ENCODE measurements at regions not wholly inside any gene's neighbourhood (a gene's known extent, or its start where the extent isn't known, plus 50 kb on each side); places are given as distances from the start of the nearest gene placed in this dataset.

DNA sequence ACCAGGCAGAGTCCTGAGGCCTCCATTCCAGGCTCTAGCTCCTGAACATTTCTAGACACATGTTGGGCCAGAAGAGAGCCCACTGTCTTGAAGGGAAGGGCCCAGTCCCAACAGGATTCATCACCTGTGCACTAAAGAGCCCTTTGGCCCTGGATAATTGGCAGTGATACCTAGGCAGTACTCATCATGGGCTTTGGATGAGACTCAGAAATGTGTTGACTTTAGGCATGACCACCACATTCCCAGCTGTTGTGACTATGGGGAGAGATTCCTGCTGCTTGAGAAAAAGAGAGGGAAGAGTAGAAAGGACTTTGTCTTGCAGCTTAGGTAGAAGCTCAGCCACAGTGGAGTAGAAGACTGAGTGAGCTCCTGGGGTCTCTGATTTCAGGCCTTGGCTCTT is 138.4 kb upstream of the DAPK1 start:
- Histone ChIP-seq H3K4me2 (ENCODE audit: low read length) (no peak overlapping the region), H3K27me3 (ENCODE audit: control insufficient read depth, low read length) (no peaks in the 10 kb centered on the region), H3K4me1 (ENCODE audit: control insufficient read depth, low read length) (no peaks in the 10 kb centered on the region), H3K9me3 (ENCODE audit: control insufficient read depth, insufficient read depth, low read length) (no peaks in the 10 kb centered on the region), H3K79me2 (ENCODE audit: control insufficient read depth, low read length) (no peaks in the 10 kb centered on the region), H3K4me3 (ENCODE audit: low read length) (no peak overlapping the region), H3K36me3 (ENCODE audit: control insufficient read depth, low read length) (no peaks in the 10 kb centered on the region), H3K9me2 (replicated peaks; ENCODE audit: control insufficient read depth, low read length) (no peaks in the 10 kb centered on the region), H3F3A (ENCODE audit: control insufficient read depth, insufficient read depth) (no peaks in the 10 kb centered on the region), H3K27ac (ENCODE audit: low read depth, low read length) (no peak overlapping the region), H4K20me1 (ENCODE audit: control insufficient read depth, insufficient read depth, low read depth, low read length) (no peaks in the 10 kb centered on the region)
- TF ChIP-seq EZH2phosphoT487 (IDR thresholded peaks at IDR 0.05; ENCODE audit: borderline replicate concordance, low read length): no peak
- TF ChIP-seq, protein P1, sequence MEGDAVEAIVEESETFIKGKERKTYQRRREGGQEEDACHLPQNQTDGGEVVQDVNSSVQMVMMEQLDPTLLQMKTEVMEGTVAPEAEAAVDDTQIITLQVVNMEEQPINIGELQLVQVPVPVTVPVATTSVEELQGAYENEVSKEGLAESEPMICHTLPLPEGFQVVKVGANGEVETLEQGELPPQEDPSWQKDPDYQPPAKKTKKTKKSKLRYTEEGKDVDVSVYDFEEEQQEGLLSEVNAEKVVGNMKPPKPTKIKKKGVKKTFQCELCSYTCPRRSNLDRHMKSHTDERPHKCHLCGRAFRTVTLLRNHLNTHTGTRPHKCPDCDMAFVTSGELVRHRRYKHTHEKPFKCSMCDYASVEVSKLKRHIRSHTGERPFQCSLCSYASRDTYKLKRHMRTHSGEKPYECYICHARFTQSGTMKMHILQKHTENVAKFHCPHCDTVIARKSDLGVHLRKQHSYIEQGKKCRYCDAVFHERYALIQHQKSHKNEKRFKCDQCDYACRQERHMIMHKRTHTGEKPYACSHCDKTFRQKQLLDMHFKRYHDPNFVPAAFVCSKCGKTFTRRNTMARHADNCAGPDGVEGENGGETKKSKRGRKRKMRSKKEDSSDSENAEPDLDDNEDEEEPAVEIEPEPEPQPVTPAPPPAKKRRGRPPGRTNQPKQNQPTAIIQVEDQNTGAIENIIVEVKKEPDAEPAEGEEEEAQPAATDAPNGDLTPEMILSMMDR (IDR thresholded peaks at IDR 0.05; ENCODE audit: low read depth, low read length, poor library complexity, severe bottlenecking): no peak

DNA sequence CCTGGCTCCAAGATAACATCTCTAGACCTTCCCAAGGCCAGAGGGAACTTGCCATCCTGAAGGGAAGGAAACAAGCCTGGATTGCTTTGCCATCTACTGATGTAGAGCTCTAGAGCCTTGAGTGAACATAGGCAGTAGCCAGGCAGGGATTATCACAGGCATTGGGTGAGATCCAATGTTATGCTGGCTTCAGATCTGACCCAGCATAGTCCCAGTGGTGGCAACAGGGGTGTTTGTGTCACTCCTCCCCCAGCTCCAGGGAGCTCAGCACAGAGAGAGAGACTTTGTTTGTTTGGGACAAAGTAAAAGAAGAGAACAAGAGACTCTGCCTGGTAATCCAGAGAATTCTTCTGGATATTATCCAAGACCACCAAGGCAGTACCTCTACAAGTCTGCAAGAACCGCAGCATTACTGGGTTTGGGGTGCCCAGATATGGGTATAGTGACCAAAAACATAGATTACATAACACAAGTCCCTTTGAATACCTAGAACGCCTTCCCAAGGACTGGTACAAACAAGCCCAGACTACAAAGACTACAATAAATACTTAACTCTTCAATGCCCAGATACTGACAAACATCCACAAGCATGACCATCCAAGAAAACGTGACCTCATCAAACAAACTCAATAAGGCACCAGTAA is 137.6 kb upstream of the DAPK1 start:
- Histone ChIP-seq H3K4me3 (ENCODE audit: low read length) (no peak overlapping the region), H3F3A (ENCODE audit: control insufficient read depth, insufficient read depth) (no peaks in the 10 kb centered on the region), H3K9me2 (replicated peaks; ENCODE audit: control insufficient read depth, low read length) (no peaks in the 10 kb centered on the region), H3K79me2 (ENCODE audit: control insufficient read depth, low read length) (no peaks in the 10 kb centered on the region), H4K20me1 (ENCODE audit: control insufficient read depth, insufficient read depth, low read depth, low read length) (no peaks in the 10 kb centered on the region), H3K9me3 (ENCODE audit: control insufficient read depth, insufficient read depth, low read length) (no peaks in the 10 kb centered on the region), H3K4me1 (ENCODE audit: control insufficient read depth, low read length) (no peaks in the 10 kb centered on the region), H3K27me3 (ENCODE audit: control insufficient read depth, low read length) (no peaks in the 10 kb centered on the region), H3K27ac (ENCODE audit: low read depth, low read length) (no peak overlapping the region), H3K4me2 (ENCODE audit: low read length) (no peak overlapping the region), H3K36me3 (ENCODE audit: control insufficient read depth, low read length) (no peaks in the 10 kb centered on the region)
- no peak for TF ChIP-seq EZH2phosphoT487 (IDR thresholded peaks at IDR 0.05; ENCODE audit: borderline replicate concordance, low read length)
- TF ChIP-seq, protein P1 (IDR thresholded peaks at IDR 0.05; ENCODE audit: low read depth, low read length, poor library complexity, severe bottlenecking): no peak

DNA sequence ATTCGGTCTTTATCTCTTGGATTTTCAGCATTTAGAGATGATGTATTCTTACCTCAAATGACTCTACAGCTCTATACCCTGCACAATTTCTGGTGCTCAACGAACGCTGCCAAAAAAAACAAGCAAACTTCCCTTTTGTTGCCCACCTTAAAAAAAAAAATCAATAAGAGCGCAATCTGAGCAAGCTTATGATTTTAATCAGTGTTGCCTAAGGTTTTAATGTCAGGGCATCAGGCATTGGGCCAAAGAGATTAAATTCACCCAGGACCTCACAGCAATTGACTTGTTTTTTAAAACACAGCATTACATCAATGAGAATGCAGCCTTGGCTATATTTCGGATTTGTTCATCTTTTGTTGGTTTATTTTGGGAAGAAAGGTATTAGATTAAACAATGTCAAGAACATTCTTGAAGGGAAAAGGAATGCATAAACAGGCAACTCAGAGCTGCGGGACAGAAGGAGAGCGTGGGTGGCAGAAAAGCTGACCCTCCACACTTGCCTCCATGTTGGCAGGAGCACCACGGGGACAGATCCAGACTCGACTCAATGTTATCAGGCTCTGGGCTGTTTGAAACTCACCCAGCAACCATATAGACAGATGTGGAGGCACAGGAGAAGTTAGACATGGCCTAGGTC is 127.5 kb upstream of the DAPK1 start:
- Histone ChIP-seq H3K4me1 (ENCODE audit: control insufficient read depth, low read length) (no peaks in the 10 kb centered on the region), H3K36me3 (ENCODE audit: control insufficient read depth, low read length) (no peaks in the 10 kb centered on the region), H3K4me2 (ENCODE audit: low read length) (no peak overlapping the region), H3K9me3 (ENCODE audit: control insufficient read depth, insufficient read depth, low read length) (no peaks in the 10 kb centered on the region), H3K9me2 (replicated peaks; ENCODE audit: control insufficient read depth, low read length) (no peaks in the 10 kb centered on the region), H3K27me3 (ENCODE audit: control insufficient read depth, low read length) (no peaks in the 10 kb centered on the region), H4K20me1 (ENCODE audit: control insufficient read depth, insufficient read depth, low read depth, low read length) (no peaks in the 10 kb centered on the region), H3K4me3 (ENCODE audit: low read length) (no peak overlapping the region), H3K79me2 (ENCODE audit: control insufficient read depth, low read length) (no peaks in the 10 kb centered on the region), H3F3A (ENCODE audit: control insufficient read depth, insufficient read depth) (no peaks in the 10 kb centered on the region), H3K27ac (ENCODE audit: low read depth, low read length) (no peak overlapping the region)
- TF ChIP-seq EZH2phosphoT487 (IDR thresholded peaks at IDR 0.05; ENCODE audit: borderline replicate concordance, low read length): no peak
- TF ChIP-seq, protein P1 (IDR thresholded peaks at IDR 0.05; ENCODE audit: low read depth, low read length, poor library complexity, severe bottlenecking): no peak

Measured in DOHH2 (cell line).